ENCODE measurements at regions not wholly inside any gene's neighbourhood (a gene's known extent, or its start where the extent isn't known, plus 50 kb on each side); places are given as distances from the start of the nearest gene placed in this dataset.

DNA sequence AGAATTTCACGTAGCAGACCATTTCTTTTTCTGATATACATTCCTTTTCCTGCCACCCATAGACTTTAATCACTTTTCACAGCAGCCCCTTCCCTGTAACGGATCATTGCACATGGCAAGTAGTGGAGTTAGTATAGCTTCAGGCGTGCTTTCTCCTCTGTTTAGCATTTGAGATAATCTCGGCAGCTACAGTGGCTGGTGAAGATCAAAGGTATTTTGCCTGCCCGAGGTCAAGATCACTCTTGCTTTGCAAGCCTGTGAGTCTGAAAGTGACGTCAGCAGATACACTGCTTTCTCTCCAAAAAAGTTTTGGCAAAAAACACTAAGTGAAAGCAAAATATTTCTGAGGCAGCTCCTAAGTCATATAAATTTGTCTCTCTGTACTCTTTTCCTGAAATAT lies 260.0 kb downstream of the NDFIP2 start:
- H3K23ac ChIP-seq (ENCODE audit: insufficient read length, low read depth, low read length): no peak overlapping the region
- H4K20me1 ChIP-seq (ENCODE audit: control insufficient read depth, insufficient read depth, insufficient read length): no peaks in the 10 kb centered on the region
- no peak overlapping the region for H3K9ac ChIP-seq (ENCODE audit: extremely low read depth, insufficient read length, low read length)
- H3K79me2 ChIP-seq (ENCODE audit: insufficient read depth, low read length): no peaks in the 10 kb centered on the region
- no peaks in the 10 kb centered on the region for H3K27me3 Mint-ChIP-seq (ENCODE audit: low read depth)
- no peak overlapping the region for H2AK5ac ChIP-seq (ENCODE audit: insufficient read length, low read length)
- no peak overlapping the region for H2BK120ac ChIP-seq (ENCODE audit: low read depth, low read length, poor library complexity, severe bottlenecking)
- no peak overlapping the region for H3K4ac ChIP-seq (ENCODE audit: low read depth, low read length)
- H2BK5ac ChIP-seq (ENCODE audit: insufficient read length, low read length): no peak overlapping the region
- H2AFZ ChIP-seq (ENCODE audit: low read length): no peak overlapping the region
- no peak for DNase-seq
- H3K36me3 Mint-ChIP-seq (ENCODE audit: insufficient read depth in 1 of 3, low read depth in 3 of 3): no peaks in the 10 kb centered on the region; a peak in 1 of 7 replicates
- TF ChIP-seq, protein P1, sequence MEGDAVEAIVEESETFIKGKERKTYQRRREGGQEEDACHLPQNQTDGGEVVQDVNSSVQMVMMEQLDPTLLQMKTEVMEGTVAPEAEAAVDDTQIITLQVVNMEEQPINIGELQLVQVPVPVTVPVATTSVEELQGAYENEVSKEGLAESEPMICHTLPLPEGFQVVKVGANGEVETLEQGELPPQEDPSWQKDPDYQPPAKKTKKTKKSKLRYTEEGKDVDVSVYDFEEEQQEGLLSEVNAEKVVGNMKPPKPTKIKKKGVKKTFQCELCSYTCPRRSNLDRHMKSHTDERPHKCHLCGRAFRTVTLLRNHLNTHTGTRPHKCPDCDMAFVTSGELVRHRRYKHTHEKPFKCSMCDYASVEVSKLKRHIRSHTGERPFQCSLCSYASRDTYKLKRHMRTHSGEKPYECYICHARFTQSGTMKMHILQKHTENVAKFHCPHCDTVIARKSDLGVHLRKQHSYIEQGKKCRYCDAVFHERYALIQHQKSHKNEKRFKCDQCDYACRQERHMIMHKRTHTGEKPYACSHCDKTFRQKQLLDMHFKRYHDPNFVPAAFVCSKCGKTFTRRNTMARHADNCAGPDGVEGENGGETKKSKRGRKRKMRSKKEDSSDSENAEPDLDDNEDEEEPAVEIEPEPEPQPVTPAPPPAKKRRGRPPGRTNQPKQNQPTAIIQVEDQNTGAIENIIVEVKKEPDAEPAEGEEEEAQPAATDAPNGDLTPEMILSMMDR (conservative IDR thresholded peaks at IDR 0.05): no peak
- H4K5ac ChIP-seq (ENCODE audit: insufficient read length, low read depth, low read length): no peak overlapping the region
- no peaks in the 10 kb centered on the region for H3K9me3 ChIP-seq (ENCODE audit: control insufficient read depth, low read depth, low read length)
- H3K4me3 Mint-ChIP-seq: no peak overlapping the region
- H2BK20ac ChIP-seq (ENCODE audit: low read depth, low read length, poor library complexity, severe bottlenecking): no peak overlapping the region
- no peak overlapping the region for H4K91ac ChIP-seq (ENCODE audit: insufficient read length, low read depth, low read length)
- no CpG with 5 or more reads among the region's 6 CpGs for WGBS (ENCODE audit: extremely low coverage, insufficient read length, low lambda C conversion rate)
- H3K14ac ChIP-seq (ENCODE audit: insufficient read depth, low read length): no peak overlapping the region
- no peak overlapping the region for H3K27ac Mint-ChIP-seq
- H3K27ac ChIP-seq (ENCODE audit: insufficient read length, low read depth, low read length): no peak overlapping the region
- no peak overlapping the region for H3T11ph ChIP-seq (ENCODE audit: low read length)
- no peak overlapping the region for H3K18ac ChIP-seq (ENCODE audit: insufficient read length, low read depth, low read length)
- no peaks in the 10 kb centered on the region for H3K23me2 ChIP-seq (ENCODE audit: insufficient read length, low read depth, low read length, poor library complexity, severe bottlenecking)
- H3K4me1 Mint-ChIP-seq: no peaks in the 10 kb centered on the region
- H3K4me2 ChIP-seq (ENCODE audit: insufficient read depth, insufficient read length, low read length): no peak overlapping the region
- no peak overlapping the region for H4K8ac ChIP-seq (replicated peaks; ENCODE audit: insufficient read length, low read depth, low read length)
- H3K79me1 ChIP-seq (ENCODE audit: insufficient read depth, low read depth, low read length, poor library complexity, severe bottlenecking): no peaks in the 10 kb centered on the region
- H3K4me1 ChIP-seq (ENCODE audit: insufficient read depth, low read length): no peaks in the 10 kb centered on the region
- H2BK15ac ChIP-seq (ENCODE audit: low read depth, low read length): no peak overlapping the region
- no peaks in the 10 kb centered on the region for H3K9me3 Mint-ChIP-seq
- no peak overlapping the region for H3K56ac ChIP-seq (ENCODE audit: insufficient read length, low read depth, low read length)
- no peak overlapping the region for H2BK12ac ChIP-seq (ENCODE audit: insufficient read length, low read depth, low read length)
- H3K27me3 ChIP-seq (ENCODE audit: insufficient read depth, low read length): no peaks in the 10 kb centered on the region
